SK-N-SH (cell line): ENCODE measurements at regions not wholly inside any gene's neighbourhood (a gene's known extent, or its start where the extent isn't known, plus 50 kb on each side); places are given as distances from the start of the nearest gene placed in this dataset.

Experiments
- SMC3 ChIP-seq: IDR thresholded peaks from 2 replicates; pipeline ENCODE4 v1.6.1; 2012; ENCODE audit warnings: low read depth, low read length, improper control_type of control experiment

GRCh38 chr6:150316936-150317335, 51.9 kb upstream of the IYD start (continued):
- TF ChIP-seq SMC3: no peak
